ENCODE measurements at regions not wholly inside any gene's neighbourhood (a gene's known extent, or its start where the extent isn't known, plus 50 kb on each side); places are given as distances from the start of the nearest gene placed in this dataset.

DNA sequence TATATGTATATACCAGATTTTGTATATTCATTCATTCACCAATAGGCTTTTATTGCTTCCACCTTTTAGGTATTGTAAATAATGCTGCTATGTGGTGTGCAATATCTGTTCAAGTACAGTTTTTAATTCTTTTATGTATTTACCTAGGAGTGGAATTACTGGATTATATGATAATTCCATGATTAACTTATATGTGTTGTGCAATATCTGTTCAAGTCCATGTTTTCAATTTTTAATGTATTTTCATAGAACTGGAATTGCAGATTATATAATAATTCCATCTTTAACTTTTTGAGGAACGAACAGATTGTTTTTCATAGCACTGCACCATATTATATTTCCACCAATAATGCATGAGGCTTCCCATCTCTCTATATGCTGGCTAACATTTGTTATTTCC, 50.6 kb upstream of the L3MBTL4 start:
- H3K4me3 ChIP-seq, result no peak overlapping the region
- TF ChIP-seq, protein P1, sequence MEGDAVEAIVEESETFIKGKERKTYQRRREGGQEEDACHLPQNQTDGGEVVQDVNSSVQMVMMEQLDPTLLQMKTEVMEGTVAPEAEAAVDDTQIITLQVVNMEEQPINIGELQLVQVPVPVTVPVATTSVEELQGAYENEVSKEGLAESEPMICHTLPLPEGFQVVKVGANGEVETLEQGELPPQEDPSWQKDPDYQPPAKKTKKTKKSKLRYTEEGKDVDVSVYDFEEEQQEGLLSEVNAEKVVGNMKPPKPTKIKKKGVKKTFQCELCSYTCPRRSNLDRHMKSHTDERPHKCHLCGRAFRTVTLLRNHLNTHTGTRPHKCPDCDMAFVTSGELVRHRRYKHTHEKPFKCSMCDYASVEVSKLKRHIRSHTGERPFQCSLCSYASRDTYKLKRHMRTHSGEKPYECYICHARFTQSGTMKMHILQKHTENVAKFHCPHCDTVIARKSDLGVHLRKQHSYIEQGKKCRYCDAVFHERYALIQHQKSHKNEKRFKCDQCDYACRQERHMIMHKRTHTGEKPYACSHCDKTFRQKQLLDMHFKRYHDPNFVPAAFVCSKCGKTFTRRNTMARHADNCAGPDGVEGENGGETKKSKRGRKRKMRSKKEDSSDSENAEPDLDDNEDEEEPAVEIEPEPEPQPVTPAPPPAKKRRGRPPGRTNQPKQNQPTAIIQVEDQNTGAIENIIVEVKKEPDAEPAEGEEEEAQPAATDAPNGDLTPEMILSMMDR (IDR thresholded peaks at IDR 0.05), result no peak
- H3K27ac ChIP-seq, result no peak overlapping the region
- no peak for DNase-seq (ENCODE audit: low spot score)

DNA sequence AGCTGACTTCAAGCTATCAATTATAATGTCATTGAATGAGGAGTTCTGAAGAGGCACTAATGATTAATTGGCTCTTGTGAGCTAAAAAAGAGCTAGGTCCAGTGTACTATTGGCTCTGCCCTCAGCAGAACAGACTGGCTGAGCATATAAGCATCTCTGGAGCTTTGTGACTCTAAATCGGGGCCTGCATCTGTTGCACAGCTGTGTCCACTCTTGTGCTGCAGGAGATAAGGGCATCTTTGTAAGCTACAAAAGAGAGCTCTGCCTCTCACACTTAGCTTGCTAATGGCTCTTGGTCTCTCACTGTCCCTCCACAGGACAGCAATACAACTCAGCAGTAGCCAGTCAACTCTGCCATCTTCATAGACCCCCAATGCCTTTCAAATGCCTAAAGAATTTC, 61.5 kb upstream of the L3MBTL4 start:
- Histone ChIP-seq H3K4me3 (no peak overlapping the region), H3K27ac (no peak overlapping the region)
- DNase-seq (ENCODE audit: low spot score), result no peak
- TF ChIP-seq, protein P1 (IDR thresholded peaks at IDR 0.05), result no peak

DNA sequence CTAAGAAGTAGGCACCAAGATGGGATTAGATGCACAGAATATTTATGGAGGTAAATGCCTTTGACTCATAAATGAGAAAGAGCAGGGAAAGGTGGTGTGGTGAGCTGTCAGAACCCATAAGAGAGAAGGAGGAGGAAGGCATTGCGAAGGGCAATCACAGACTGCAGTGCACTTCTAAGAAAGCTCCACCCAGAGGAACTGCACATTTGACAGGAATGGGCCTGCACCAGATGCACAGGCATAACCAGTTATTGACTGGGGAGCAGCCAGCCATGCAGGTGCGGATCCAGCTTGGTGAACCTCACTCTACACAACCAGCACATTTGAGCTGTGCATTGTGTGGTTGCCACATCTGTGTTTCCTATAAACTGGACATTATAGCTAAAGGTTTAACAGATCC, 62.2 kb upstream of the L3MBTL4 start:
- TF ChIP-seq, protein P1 (IDR thresholded peaks at IDR 0.05), result no peak
- DNase-seq (ENCODE audit: low spot score), result no peak
- H3K4me3 ChIP-seq, result no peak overlapping the region
- no peak overlapping the region for H3K27ac ChIP-seq

DNA sequence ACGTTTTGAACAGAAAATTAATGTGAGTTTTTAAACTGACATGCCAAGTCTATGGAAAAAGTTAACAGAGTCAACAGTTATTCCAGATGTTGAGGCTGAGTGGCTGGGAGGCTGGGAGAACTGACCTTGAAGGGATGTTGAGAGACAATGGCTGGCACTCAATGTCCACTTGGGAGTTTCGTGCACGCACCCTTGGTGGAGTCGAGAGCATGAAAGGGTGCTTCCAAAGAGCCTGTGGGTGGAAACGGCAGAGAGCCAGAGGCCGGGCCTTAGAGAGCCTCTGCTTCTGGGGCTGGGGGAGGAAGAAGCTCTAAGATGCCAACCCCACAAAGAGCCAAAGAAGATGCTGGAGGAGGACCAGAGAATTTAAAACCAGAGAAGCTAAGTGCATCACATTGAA, 63.4 kb upstream of the L3MBTL4 start:
- TF ChIP-seq, protein P1 (IDR thresholded peaks at IDR 0.05), result no peak
- DNase-seq (ENCODE audit: low spot score), result no peak
- Histone ChIP-seq H3K4me3 (no peak overlapping the region), H3K27ac (no peak overlapping the region)

DNA sequence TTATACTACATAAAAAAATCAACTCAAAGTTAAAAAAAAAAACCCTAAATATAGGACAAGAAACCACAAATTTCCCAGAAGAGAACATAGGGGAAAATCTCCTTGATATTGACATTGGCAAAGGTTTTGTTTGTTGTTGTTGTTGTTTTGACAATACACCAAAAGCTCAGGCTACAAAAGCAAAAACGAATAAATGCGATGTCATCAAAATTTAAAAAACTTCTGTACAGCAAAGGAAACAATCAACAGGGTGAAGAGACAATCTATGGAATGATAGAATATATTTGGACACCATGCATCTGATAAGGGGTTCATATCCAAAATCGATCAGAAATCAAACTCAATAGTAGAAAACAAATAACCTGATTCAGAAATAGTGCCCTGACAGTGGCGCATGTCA, 65.0 kb upstream of the L3MBTL4 start:
- no peak overlapping the region for H3K27ac ChIP-seq
- TF ChIP-seq, protein P1 (IDR thresholded peaks at IDR 0.05), result no peak
- no peak for DNase-seq (ENCODE audit: low spot score)
- H3K4me3 ChIP-seq, result no peak overlapping the region

DNA sequence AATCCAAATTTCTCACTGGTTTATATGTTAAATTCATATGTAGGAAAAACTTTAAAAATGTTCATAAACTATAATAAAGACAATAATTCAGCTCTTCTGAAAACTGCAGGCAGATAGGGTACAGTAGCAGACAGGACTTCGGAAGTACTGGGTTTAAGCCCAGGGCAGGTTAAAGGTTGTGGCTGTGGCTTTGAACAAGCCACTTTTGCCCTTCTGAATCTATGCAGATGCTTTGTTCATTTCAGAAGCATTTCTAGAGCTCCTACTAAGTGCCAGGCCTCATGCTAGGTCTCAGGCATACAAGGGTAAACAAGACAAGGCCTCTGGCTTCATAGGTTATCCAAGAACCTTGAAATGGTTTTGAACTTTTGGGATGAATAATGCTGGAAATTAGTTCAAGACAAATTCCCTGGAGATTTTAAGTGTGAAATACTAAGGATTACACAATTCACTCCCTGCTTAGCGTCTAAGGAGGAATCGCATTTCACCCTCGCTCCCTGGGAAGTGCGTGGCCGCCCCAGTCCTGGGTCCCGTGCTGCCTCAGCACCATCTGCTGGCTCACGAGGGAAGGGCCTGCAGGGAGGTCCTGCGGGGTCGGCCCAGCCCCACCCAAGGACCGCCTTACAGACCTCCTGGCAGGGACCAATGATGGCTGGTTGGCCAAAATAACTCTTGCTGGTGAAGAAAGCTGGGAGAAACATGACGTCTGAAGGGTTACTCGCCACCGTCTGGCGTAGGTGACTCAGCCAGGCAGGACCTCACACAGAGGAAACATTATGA, 67.7 kb upstream of the L3MBTL4 start:
- peak; percentile 80 for DNase-seq (ENCODE audit: low spot score)
- TF ChIP-seq, protein P1 (IDR thresholded peaks at IDR 0.05), result peak; percentile 78
- Histone ChIP-seq H3K27ac (no peak overlapping the region), H3K4me3 (no peak overlapping the region)

DNA sequence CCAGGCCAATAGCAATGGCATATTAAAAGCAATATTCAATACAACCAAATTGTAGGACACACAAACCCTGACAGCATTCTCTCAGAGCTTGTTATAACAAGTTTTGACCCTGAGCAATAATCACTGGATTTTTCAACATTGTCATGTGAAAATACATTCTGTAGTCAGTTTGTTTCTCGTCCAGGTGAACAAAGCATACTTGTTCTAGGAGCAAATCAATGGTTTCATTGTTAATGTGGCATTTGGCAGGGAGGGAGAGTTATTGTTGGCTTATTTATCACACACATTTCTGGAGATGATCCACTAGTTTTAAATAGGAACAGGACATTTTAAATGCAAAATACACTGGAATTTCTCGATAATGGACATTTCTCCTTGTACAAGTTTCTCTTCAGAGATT, 69.9 kb upstream of the L3MBTL4 start:
- Histone ChIP-seq H3K27ac (no peak overlapping the region), H3K4me3 (no peak overlapping the region)
- TF ChIP-seq, protein P1 (IDR thresholded peaks at IDR 0.05), result no peak
- no peak for DNase-seq (ENCODE audit: low spot score)
